WERI-Rb-1 (cell line): ENCODE measurements at regions not wholly inside any gene's neighbourhood (a gene's known extent, or its start where the extent isn't known, plus 50 kb on each side); places are given as distances from the start of the nearest gene placed in this dataset.

Source experiments
- DNase-seq: peaks from one replicate; pipeline ENCODE4 v3.0.0-alpha.2; 2020
- H3K27ac ChIP-seq: fragments of 250-450 bp; sonication (Bioruptor Pico); 2 replicates; pipeline ENCODE4 v1.5.1; 2020; ENCODE audit warnings: mild to moderate bottlenecking, moderate library complexity
- H3K27me3 ChIP-seq: fragments of 250-450 bp; sonication (Bioruptor Pico); 2 replicates; pipeline ENCODE4 v1.5.1; 2021; ENCODE audit warnings: mild to moderate bottlenecking, low read depth, moderate library complexity; ENCODE audit not compliant: insufficient read depth, severe bottlenecking
- H3K36me3 ChIP-seq: fragments of 250-450 bp; sonication (Bioruptor Pico); 2 replicates; pipeline ENCODE4 v1.5.1; 2020; ENCODE audit warnings: mild to moderate bottlenecking, moderate library complexity
- H3K4me3 ChIP-seq: 2 replicates; pipeline ENCODE4 v1.5.1; 2011; ENCODE audit warnings: low read depth, mild to moderate bottlenecking, control low read depth, low read length
- H3K9me3 ChIP-seq: fragments of 250-450 bp; sonication (Bioruptor Pico); 2 replicates; pipeline ENCODE4 v1.5.1; 2021; ENCODE audit warnings: mild to moderate bottlenecking, moderate library complexity; ENCODE audit not compliant: severe bottlenecking
- CTCF ChIP-seq: IDR thresholded peaks from 2 replicates; pipeline ENCODE4 v1.5.1; 2011; ENCODE audit warnings: low read depth, mild to moderate bottlenecking, control low read depth, inconsistent platforms, low read length

GRCh38 chr4:3845094-3845743 is 79.0 kb downstream of the ADRA2C start:
- peaks cover 9% of the 10 kb centered on the region for H3K9me3 ChIP-seq
- H3K27ac ChIP-seq, result no peak overlapping the region
- no peak for TF ChIP-seq CTCF
- no peak overlapping the region for H3K4me3 ChIP-seq
- no peaks in the 10 kb centered on the region for H3K27me3 ChIP-seq
- DNase-seq, result no peak
- no peaks in the 10 kb centered on the region for H3K36me3 ChIP-seq

GRCh38 chr4:3845744-3846429 is 79.7 kb downstream of the ADRA2C start:
- Histone ChIP-seq H3K36me3 (no peaks in the 10 kb centered on the region), H3K27me3 (no peaks in the 10 kb centered on the region), H3K9me3 (peaks cover 6% of the 10 kb centered on the region), H3K27ac (no peak overlapping the region), H3K4me3 (no peak overlapping the region)
- TF ChIP-seq CTCF, result no peak
- no peak for DNase-seq

GRCh38 chr4:3847211-3847940 is 81.2 kb downstream of the ADRA2C start:
- DNase-seq, result peak; percentile 68
- TF ChIP-seq CTCF, result no peak
- Histone ChIP-seq H3K36me3 (no peaks in the 10 kb centered on the region), H3K27me3 (no peaks in the 10 kb centered on the region), H3K9me3 (peaks cover 6% of the 10 kb centered on the region), H3K27ac (peak overlapping the region; percentile 33), H3K4me3 (no peak overlapping the region)

GRCh38 chr4:3848323-3848722 is 82.1 kb downstream of the ADRA2C start:
- Histone ChIP-seq H3K9me3 (peaks cover 6% of the 10 kb centered on the region), H3K27me3 (no peaks in the 10 kb centered on the region), H3K27ac (no peak overlapping the region), H3K36me3 (no peaks in the 10 kb centered on the region), H3K4me3 (no peak overlapping the region)
- no peak for DNase-seq
- TF ChIP-seq CTCF, result no peak

- Histone ChIP-seq H3K27ac (no peak overlapping the region), H3K9me3 (peaks cover 6% of the 10 kb centered on the region), H3K4me3 (no peak overlapping the region), H3K27me3 (no peaks in the 10 kb centered on the region), H3K36me3 (no peaks in the 10 kb centered on the region)
- no peak for DNase-seq
- TF ChIP-seq CTCF, result no peak
These were observed 83.0 kb downstream of the ADRA2C start for GRCh38 chr4:3849140-3849539.
